HG03039 (cell line): ENCODE measurements at regions not wholly inside any gene's neighbourhood (a gene's known extent, or its start where the extent isn't known, plus 50 kb on each side); places are given as distances from the start of the nearest gene placed in this dataset.
"Not testable (repeated sequence)": the region's sequence is repeated elsewhere in the genome, so short reads cannot be mapped to it uniquely, and the experiment has no call there.

Experiments
- ATAC-seq: cut with Tn5 transposase; IDR thresholded peaks from one replicate; pipeline ENCODE4 v1.9.1; 2021; ENCODE audit warnings: mild to moderate bottlenecking, moderate library complexity; ENCODE audit not compliant: unreplicated experiment

DNA sequence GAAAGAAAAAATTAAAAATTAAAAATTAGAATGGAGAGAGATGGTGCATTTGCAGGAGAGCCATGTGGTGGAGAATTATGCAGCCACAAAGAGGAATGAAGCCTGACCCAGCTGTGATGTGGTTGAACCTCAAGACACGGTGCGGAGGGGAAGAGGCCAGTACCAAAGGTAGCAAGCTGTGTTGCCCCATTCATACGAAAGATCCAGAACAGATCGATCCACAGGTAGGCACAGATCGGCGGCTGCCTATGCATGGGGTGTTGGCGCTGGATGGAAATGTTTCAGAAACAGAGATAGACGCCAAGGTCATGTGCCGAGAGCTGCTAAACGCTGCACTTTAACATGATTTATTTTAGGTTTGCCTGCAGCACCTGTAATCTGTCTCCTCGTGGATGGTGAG, 992.3 kb downstream of the BRD1 start:
- ATAC-seq: no peak

DNA sequence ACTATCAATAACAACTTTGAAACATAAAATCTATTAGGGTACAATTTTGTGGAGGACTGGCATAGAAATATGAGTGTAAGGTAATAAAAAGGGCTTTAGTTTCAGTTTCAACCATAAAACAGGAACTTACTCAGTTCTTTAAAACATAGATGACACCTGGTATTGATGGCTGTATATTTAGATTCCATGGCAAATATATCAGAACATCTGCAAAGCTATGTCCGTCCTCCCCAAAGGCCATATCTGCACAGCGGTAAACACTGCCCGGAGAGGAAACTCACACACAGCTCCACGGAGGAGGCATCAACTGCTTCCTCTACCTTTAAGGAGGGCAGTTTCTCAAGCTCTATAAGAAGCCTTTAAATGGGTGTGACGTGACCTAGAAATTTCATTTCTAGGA, 993.3 kb downstream of the BRD1 start:
- ATAC-seq: no peak

DNA sequence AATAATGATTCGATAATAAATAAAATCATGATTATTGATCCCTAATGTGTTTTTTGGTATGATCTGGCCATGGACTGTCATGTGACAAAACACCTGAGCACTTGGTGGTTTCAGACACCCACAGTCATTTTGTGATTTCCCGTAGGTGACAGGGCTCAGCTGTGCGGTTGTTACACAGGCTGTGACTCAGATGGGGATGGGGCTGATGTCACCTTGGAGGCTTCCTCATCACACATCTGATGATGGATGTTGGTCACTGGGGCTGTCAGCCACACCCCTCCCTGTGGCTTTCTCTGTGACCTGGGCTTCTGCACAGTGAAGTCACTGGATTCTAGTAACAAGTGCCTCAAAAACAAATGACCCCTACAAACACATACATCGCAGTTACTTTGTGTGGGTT, 995.1 kb downstream of the BRD1 start:
- ATAC-seq: no peak

DNA sequence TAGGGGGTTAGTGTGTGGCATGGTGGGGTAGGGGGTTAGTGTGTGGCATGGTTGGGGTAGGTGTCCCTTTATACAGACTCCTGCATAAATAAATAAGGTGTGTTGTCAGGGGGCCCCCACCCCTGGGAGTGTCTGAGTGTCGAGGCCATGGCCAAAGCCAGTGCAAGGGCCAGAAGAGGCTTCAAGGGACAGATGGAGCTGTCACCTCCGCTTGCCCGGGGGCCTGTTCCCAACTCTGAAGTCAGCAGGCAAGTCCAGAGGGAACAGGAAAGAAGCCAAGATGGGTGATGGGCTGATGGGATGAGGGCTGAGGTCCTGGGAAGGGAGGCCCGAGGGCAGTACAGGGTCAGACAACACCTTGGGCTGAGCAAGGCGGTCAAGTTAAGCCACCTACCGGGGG, 997.8 kb downstream of the BRD1 start:
- ATAC-seq: no peak

DNA sequence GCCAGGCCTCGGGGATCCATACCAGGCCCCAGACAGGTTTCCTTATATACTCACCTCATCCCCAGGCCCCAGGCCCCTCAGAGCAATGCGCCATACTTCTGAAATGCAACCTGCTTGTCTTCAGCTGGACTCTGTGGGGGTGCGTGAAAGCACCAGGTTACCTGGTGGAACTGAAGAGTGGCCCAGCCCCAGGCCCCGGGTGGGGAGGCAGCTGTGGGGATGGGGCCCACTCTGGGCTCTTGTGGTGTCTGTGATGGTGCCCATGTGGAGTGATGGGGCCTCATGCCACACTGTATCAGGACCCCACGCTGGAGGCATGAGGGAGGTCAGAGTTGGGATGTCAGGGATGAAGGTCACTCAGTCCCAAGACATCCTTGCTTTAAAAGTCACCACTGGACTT, 999.0 kb downstream of the BRD1 start:
- no peak for ATAC-seq

DNA sequence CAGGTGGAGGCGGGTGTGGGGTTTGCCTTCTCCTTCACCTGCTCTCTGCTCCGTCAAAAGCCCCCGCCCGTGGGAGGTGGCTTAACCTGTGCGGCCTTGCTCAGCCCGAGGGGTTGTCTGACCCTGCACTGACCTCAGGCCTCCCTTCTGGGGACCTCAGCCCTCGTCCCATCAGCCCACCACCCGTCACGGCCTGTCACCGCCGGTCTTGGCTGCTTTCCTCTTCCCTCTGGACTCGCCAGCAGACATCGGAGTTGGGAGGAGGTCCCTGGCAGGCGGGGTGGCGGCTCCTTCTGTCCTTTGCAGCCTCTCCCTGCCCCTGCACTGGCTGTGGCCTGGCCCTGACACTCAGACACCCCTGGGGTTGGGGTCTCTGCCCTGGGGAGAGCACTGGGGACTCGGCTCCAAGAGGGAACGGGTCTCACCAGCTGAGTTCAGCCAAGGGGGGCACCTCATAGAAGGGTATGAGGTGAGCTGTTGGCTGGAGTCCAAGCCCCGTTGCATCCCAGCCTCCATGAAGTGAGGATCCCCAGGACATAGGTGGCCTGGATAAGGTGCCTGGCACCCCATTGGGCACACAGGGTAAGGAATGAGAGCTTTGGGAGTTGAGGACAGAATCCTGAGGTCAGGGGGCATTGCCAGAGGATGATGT, 999.6 kb downstream of the BRD1 start:
- no peak for ATAC-seq

DNA sequence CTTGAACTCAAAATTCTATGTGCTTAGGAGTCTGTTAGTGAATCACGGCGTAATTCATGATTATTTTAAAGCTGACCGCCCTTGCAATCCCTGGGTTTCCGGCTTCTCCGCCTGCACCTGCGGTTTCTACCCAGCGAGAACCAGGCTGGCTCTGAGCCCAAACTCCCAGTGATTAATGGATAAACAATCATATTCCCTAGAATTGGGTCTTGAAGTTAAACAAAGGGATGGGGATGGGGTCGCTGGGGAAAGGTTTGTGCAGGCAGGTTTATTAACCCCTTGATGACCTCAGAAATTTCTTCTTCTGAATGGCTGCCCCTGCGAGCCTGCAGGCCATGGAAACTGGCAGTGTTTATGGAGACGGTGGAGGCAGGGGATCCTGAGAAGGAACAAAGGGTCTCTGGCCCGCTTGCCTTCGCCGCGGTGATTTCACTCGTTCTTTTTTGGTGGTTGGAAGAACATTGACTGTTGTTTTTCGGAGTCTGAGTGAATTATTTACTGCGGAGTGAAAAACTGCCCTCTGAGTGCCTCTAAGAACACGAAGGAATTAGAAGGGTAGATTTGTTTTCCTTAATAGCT, 1000.3 kb downstream of the BRD1 start:
- no peak for ATAC-seq

DNA sequence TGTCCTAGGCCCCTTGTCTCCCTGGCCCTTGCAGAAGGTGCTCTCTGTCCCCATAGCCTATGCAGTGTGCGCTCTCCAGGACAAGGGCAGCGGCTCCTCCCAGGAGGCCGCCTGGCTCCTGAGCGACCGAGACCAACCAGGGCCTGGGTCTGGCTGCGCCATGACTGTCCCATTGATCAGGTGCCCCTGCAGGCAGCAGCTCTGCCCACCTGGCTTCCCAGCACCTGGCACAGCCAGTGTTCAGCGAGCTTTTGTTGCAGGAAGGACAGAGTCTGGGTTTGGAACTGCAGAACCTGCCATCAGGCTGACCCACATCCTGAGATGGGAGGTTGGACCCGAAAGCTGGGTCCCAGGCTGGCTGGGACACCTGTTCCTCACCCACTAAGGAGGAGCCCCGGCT, 1001.1 kb downstream of the BRD1 start:
- ATAC-seq: no peak

DNA sequence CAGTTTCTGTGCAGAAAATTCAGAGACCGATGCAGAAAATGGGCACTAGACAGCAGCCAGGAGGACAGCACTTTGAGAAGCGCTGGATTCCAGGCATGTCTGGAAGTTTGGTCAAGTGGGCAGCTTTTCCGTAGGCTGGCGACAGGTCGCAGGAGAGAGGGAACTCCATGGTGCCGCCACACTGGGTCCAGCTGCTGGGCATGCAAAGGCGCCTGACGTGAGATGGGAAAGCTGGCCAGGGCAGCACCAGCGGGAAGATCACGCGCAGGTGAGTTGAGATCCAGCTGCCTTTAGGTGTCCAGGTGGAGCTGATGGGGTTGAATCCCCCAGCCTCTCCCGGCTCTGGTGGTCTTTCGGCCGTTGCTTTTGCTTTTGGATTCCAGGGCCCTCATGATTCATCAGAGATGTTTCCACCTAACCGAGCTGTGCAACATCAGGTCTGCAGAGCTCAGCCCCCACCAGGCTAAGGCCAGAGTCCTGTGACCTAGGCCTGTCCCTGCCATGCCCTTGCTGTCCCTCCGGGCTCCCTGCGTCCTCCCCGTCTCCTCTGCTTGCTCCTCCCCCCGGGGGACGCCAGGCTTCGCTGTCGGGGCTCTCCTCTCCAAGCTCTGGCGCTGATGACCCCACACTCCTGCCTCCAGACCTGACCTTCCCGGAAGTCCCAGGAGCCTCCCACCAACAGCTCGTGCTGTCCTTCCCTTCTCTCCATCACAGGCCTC, 1001.7 kb downstream of the BRD1 start:
- ATAC-seq: no peak

DNA sequence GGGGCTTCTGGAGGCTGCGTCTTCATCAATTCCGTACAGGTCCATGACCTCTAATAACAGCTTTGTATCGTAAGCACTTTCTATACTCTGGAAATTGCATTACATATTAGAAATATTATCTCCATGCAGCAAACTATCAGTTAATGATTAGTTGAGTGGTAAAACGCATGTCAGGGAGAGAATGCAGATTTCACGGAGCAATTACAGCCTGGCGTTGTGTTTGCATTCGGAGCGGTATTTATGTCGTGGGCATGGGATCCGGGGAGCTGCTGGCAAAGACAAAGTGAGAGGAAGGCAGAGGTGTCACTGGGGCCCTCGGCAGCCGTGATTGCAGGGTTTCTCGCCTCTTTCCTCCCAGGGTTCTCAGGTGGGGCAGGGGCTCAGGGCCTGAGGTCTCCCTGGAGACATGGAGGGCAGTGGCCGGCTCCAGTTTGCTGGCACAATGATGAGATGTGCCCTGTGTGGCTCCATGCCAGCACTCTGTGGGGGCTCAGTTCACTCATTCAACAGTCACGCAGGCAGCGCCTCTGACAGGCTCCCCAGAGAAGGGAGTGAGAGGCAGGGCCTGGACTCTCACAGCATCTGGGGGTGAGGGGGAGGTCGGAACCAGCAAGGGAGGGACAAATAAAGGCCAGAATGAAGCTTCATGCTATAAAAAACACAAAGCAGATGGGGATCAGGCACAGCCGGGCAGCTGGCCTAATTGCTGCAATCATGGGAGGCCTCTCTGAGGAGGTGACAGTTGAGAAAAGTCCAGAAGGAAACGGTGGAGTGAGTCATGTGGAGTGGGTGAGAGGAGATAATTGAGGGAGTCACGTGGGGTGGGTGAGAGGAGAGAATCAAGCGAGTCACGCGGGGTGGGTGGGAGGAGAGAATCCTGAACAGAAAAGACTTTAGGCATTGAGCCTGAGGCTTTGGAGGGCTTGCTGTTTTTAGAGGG, 1002.7 kb downstream of the BRD1 start:
- no peak for ATAC-seq

DNA sequence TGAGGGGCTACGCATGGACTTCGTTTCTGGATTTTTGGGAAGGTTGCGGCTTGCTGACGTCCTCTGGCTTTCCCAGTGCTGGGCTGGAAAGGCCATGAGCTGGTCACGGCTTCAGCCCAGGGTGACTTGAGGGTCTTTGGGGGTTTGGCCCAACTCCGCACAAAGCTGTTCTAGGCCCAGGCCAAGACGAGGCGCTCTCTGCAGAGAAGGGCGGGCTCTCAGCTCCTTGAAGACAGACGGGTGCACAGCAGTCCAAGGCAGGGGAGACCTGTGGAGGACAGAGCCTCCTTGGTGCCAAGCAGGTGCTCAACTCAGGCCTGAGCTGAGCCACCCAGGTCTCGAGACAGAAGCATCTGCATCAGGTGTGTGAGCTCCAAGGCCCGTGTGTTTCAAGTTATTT, 1003.7 kb downstream of the BRD1 start:
- no peak for ATAC-seq

DNA sequence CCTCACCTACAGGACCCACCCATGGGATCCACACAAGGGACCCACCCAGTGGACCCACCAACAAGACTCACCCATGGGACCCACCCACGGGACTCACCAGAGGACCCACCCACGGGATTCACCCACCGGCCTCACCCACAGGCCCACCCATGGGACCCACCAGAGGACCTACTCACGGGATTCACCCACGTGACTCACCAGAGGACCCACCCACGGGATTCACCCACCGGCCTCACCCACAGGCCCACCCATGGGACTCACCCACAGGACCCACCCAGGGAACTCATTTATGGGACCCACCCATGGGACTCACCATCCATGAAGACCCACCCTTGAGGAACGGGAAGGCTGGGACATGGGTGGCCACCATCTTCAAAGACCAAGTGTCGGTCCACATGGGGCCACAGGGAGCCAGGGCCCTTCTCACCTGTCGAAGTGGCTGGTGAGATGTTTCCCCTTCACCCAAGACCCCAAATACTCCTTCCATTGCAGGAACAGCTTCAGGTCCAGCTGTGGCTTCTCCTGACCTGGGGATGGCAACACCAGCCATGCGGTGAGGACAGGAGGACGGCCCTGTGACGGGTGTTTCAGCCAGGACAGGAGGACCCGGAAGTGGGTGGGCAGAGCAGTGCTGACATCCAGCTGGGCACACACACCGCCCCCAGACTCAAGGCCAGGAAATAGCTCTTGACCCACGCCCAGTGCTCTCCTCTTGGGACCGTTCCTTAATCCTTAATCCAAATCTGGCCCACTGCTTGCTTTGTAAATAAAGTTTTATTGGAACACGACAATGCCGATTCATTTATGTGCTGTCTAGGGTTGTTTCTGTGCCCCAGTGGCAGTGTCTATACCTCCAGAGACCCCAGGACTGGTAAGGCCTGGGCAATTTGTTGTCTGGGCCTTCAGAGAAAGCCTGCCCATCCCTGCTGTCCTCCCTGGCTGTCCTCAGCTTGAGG, 1005.1 kb downstream of the BRD1 start:
- ATAC-seq: no peak

DNA sequence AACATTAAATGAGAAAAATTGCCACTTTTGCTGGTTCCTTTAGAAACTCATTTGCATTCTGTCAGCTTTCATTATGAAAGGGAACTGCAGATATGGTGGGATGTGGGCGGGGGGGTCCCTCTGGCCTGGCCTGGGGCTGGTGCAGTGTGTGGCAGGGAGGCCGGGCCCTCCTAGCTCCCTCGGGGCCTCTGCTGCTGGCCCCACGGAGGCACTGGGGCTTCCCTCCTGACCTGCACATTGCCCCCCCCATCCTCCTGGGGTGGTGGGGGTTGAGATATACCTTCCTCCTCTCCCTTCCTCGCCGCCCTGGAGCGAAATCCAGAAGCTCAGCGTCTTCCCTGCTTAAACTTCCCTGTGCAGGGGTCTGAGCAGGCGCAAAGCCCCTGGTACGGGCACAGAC, 1005.9 kb downstream of the BRD1 start:
- no peak for ATAC-seq

DNA sequence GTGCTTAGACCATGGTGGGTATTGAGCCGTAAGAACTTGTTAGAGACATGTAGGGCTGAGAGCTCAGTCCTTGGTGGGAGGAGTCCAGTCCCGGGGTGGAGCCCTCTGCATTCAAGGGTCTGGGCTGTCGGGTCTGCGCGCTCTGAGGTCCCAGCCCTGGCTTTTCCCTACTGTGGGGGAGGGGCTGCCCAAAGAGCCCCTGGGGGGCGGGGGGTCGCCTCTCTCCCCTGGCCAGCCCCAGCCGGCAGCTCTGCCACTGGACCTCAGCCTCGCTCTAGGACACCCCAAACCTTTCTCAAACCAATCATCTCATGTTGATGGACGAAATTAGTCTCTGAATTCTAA, 1006.4 kb downstream of the BRD1 start:
- ATAC-seq: no peak

DNA sequence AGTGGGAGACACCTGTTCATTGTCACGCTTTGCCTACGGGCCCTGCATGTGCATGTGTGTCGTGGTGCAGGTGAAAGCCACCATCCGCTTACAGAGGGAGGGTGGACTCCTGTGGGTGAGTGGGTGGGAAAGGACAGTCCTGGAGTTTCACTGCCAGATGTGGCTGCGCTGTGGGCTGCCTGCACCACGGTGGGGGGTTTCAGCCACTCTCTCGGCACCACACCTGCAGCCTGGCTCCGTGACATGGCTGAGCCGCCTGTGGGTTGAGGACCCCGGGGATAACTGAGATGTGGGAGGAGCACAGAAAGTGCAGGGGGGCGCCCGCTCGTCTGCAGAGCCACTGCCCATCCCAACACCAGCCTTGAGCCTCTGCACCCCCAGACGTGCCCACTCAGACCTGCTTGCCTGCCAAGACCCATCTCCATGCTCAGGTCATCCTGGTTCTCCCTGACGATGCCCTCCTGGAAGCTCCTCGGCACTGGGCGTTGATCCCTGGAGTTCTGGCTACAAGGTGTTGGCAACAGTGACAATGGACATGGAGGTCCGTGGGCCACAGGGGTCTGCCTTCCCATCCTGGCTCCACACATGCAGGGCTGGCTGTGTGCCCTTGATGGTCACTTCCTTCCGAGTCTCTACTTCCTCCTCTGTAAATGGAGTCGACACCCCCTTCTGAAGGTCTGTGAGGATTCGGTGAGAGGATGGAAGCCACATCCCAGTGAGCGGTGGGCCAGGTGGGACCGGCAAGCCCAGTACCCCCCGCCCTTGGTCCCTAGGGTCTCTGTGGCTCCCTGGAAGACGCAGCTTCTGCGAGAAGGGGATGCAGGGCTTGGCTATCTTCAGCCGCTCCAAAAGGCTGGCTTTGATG, 1007.0 kb downstream of the BRD1 start:
- ATAC-seq: no peak

DNA sequence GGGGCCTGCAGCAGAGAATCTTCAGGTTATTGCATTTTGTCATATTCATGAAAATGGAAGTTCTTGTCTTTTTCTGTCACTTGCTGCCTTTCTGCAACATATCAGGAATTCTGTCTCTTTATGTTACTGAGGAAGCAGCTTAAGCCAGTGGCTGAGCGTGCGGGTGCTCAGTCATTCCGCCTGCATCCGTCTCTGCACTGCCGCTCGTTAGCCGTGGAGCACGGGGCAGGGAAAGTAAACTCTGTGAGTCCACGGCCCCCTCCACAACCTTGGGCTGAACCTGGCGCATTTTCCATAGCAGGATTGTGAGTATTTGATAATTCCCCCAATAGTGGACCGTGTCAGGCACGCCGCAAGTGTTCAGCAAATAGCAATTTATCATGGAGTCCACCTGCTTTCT, 1007.7 kb downstream of the BRD1 start:
- no peak for ATAC-seq

DNA sequence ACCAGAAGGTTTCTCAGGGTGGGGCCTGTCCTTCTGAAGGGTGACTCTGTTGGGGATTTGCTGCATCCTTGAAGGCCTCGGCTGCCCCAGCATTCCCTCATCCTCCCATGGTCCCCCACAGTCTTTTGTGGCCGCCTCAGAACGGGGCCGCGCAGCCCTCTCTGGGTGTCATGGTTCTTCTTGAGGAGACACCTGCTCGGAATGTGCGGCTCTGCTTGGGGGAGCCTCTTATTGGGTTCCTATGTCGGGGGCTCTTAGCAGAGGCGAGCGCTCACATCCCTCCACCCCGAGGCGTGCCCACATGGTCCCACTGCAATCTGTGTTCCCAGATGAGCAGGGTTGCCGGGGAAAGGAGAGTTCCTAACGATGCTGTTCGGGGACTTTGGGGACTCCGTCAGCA, 1008.4 kb downstream of the BRD1 start:
- ATAC-seq: no peak

DNA sequence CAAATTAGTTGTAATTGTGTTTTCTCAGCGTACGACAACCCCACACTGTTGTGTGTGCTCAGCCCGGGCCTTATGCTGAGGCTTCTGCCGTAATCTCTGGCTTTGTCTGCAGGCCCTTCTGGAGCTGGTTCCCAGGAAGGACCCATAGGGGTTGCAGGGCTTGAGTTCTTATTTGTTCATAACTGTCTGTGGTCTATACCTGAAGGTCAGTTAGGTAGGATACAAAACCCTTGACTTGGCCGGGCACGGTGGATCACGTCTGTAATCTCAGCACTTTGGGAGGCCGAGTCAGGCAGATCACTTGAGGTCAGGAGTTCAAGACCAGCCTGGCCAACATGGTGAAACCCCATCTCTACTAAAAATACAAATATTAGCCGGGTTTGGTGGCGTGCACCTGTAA, 1010.2 kb downstream of the BRD1 start:
- not testable (repeated sequence) for ATAC-seq

DNA sequence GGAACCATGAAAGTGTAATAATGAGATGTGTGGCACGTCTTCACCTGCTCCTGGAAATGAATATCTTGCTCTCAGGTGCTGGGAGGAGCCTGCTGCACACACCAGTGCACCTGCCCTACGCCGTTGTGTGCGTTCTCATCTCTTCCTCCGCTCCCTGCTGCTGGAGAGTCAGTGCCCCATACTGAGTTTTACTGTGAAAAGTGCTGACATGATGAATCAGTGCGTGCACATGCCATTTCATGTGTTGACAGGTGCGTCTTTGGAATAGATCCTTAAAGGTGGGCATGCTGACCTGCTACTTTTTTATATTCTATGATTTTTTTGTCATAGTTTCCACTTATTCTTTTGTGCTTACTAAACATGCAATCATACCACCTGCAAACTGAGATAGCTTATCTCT, 1015.8 kb downstream of the BRD1 start:
- ATAC-seq: no peak
